Osteocyte (in vitro differentiated cells): ENCODE measurements at regions not wholly inside any gene's neighbourhood (a gene's known extent, or its start where the extent isn't known, plus 50 kb on each side); places are given as distances from the start of the nearest gene placed in this dataset.
A peak's percentile ranks its signal among the peaks of the same experiment; 100 is the strongest.

Experiments used
- DNase-seq: peaks from one replicate; pipeline ENCODE4 v3.0.0; 2021; ENCODE audit warnings: mixed read lengths; ENCODE audit not compliant: unreplicated experiment; ENCODE audit errors: extremely low spot score
- H3K27ac Mint-ChIP-seq: one replicate; pipeline ENCODE4 v1.8.0; 2021; ENCODE audit warnings: mild to moderate bottlenecking, mixed read lengths; ENCODE audit not compliant: unreplicated experiment
- H3K27me3 Mint-ChIP-seq: one replicate; pipeline ENCODE4 v1.8.0; 2021; ENCODE audit warnings: mixed read lengths; ENCODE audit not compliant: unreplicated experiment
- H3K36me3 Mint-ChIP-seq: one replicate; pipeline ENCODE4 v1.8.0; 2021; ENCODE audit warnings: mixed read lengths; ENCODE audit not compliant: unreplicated experiment
- H3K4me1 Mint-ChIP-seq: one replicate; pipeline ENCODE4 v1.8.0; 2021; ENCODE audit warnings: mixed read lengths; ENCODE audit not compliant: unreplicated experiment
- H3K4me3 Mint-ChIP-seq: one replicate; pipeline ENCODE4 v1.8.0; 2021; ENCODE audit warnings: mild to moderate bottlenecking, moderate library complexity, mixed read lengths; ENCODE audit not compliant: unreplicated experiment
- H3K9me3 Mint-ChIP-seq: one replicate; pipeline ENCODE4 v1.8.0; 2021; ENCODE audit warnings: mixed read lengths; ENCODE audit not compliant: unreplicated experiment
- TF ChIP-seq, protein P1 (sequence below): fragments of 200-600 bp; sonication (generic); IDR thresholded peaks from 2 replicates; pipeline ENCODE4 v1.5.0; 2021; ENCODE audit warnings: antibody characterized with exemption, mild to moderate bottlenecking, moderate library complexity

DNA sequence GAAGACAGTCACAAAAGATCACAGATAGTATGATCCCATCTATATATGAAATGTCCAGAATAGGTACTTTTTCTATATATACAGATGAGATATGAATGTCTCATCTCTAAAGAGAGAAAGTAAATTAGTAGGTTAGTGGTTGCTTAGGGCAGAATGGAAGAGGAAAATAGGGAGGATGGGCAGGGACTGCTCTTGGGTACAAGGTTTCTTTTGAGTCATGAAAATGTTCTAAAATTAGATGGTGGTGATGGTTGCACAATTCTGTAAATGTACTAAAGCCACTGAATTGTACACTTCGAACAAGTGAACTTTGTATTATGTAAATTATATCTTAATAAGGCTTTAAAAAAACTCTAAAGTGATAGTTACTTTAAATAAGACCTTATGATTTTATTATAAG lies 59.6 kb upstream of the GRAMD2B start:
- H3K36me3 Mint-ChIP-seq = no peaks in the 10 kb centered on the region
- no peaks in the 10 kb centered on the region for H3K27me3 Mint-ChIP-seq
- DNase-seq = no peak
- no peak overlapping the region for H3K4me3 Mint-ChIP-seq
- H3K27ac Mint-ChIP-seq = no peak overlapping the region
- TF ChIP-seq, protein P1, sequence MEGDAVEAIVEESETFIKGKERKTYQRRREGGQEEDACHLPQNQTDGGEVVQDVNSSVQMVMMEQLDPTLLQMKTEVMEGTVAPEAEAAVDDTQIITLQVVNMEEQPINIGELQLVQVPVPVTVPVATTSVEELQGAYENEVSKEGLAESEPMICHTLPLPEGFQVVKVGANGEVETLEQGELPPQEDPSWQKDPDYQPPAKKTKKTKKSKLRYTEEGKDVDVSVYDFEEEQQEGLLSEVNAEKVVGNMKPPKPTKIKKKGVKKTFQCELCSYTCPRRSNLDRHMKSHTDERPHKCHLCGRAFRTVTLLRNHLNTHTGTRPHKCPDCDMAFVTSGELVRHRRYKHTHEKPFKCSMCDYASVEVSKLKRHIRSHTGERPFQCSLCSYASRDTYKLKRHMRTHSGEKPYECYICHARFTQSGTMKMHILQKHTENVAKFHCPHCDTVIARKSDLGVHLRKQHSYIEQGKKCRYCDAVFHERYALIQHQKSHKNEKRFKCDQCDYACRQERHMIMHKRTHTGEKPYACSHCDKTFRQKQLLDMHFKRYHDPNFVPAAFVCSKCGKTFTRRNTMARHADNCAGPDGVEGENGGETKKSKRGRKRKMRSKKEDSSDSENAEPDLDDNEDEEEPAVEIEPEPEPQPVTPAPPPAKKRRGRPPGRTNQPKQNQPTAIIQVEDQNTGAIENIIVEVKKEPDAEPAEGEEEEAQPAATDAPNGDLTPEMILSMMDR = no peak
- peaks cover 5% of the 10 kb centered on the region for H3K9me3 Mint-ChIP-seq
- peaks cover 25% of the 10 kb centered on the region for H3K4me1 Mint-ChIP-seq

DNA sequence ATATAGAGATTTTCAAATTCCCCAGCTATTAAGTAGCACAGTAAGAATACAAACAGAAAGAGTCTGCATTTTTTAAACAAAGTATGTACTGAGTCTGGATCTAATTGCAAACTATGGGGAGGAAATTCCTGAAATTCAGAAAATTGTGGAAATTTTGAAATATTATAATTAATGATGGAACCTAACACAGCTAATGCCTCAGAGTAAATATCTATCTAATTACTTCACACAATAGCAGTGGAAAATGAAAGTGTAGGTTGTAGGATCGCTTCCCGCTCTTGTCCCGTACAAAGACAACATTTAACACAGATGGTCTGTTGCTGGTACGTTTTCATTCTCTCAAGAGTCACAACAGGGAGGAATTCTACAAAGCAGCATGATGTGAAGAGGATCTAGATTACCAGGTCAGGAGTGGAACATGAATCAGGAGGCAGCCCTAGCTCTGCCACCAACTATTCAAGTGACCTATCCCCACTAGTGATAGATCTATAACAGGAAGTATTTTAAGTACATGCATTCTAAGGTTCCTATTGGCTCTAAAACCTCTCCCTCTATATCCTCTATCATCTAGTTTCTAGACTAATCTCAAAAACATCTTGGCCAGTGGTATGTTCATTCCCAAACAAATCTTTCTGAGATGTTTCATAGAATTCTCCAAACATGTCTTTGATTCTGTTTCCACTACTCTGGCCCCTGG lies 58.9 kb upstream of the GRAMD2B start:
- Mint-ChIP-seq H3K9me3 (peaks cover 5% of the 10 kb centered on the region), H3K36me3 (no peaks in the 10 kb centered on the region), H3K4me3 (no peak overlapping the region), H3K27me3 (no peaks in the 10 kb centered on the region), H3K4me1 (peaks cover 28% of the 10 kb centered on the region), H3K27ac (peak overlapping the region; percentile 15)
- no peak for DNase-seq
- TF ChIP-seq, protein P1 = no peak

DNA sequence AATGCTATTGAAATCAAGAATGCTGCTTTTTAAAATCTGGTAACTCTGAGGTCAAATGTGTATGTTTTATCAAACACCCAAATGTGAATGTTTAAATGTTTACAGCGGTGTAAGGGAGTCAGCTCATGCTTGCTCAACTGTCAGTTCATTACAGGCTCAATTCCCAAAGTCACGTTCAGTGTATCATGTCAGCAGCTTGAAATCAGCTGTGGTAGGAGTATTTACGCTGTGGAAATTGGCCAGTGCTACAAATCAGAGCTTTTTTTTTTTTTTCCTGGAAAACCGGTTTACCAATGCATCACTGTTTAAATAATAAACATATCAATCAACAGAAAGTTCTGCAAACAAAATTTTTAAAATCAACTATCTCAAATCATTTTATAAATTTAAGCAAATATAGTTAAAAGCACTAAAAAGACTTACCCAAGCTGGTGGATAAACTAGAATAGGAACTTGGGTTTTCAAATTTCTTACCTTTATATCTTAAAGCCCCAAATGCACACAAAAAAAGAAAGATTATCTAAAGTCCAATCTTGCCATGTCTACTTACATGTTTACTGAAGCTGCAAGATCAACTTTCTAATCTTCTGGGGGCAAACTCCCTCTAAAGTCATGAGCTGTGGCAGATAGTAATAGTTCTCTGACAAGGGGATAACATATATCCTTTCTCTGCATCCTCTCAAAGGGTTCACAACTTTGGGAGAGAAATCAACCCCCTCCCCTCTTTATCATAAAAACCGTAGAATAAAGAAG lies 57.6 kb upstream of the GRAMD2B start:
- H3K36me3 Mint-ChIP-seq = no peaks in the 10 kb centered on the region
- no peaks in the 10 kb centered on the region for H3K27me3 Mint-ChIP-seq
- H3K9me3 Mint-ChIP-seq = peaks cover 5% of the 10 kb centered on the region
- peaks cover 41% of the 10 kb centered on the region for H3K4me1 Mint-ChIP-seq
- no peak for DNase-seq
- H3K27ac Mint-ChIP-seq = no peak overlapping the region
- TF ChIP-seq, protein P1 = no peak
- H3K4me3 Mint-ChIP-seq = no peak overlapping the region

DNA sequence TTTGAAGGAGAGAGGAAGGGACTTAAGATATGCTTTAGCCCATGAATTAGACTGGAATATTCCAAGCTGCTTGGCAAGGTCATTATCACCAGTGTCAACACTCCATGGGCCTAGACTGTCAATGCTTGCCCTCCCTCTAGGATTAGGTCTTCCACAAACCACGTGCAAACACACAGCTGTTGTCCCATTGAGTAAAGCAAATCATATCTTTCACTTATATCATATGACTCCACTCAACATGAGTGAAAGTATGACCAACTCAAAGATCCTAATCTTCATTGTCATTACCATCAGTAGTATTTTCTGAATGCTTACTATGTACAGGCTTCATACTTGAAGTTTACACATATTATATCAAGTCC lies 57.0 kb upstream of the GRAMD2B start:
- Mint-ChIP-seq H3K4me1 (peaks cover 43% of the 10 kb centered on the region), H3K4me3 (no peak overlapping the region), H3K9me3 (peaks cover 5% of the 10 kb centered on the region), H3K36me3 (no peaks in the 10 kb centered on the region), H3K27ac (no peak overlapping the region), H3K27me3 (no peaks in the 10 kb centered on the region)
- no peak for DNase-seq
- TF ChIP-seq, protein P1 = no peak

DNA sequence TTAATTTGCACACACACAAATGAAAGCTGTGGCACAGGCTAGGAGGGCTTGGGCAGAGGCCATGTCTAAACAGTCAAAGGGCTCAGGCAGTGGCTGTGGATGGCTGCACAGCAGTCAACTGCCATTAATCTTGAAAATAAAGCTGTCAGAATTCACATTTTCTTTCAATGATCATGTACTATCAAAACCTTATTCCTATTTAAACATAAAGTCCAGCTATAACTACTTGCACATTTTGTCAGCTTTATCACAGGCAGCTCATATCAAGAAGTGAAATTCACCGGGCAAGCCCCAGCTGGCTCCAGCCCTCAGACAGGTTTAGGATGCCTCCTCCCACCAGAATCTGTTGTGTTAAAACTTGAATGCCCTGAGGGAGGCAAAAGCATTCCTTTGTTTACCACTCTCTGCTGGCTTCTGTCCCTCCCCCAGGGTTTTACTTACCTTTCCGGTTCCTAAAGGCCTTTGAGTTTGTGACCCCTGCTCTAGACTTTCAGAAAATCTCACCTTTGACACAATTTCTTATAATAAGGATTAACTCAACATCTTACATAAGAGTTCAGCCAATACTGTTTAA lies 54.9 kb upstream of the GRAMD2B start:
- H3K36me3 Mint-ChIP-seq = no peaks in the 10 kb centered on the region
- TF ChIP-seq, protein P1 = no peak
- H3K27me3 Mint-ChIP-seq = no peaks in the 10 kb centered on the region
- H3K27ac Mint-ChIP-seq = peak overlapping the region; percentile 23
- H3K9me3 Mint-ChIP-seq = peaks cover 3% of the 10 kb centered on the region
- DNase-seq = no peak
- no peak overlapping the region for H3K4me3 Mint-ChIP-seq
- H3K4me1 Mint-ChIP-seq = peaks cover 41% of the 10 kb centered on the region
